GM18520 (cell line): ENCODE measurements at regions not wholly inside any gene's neighbourhood (a gene's known extent, or its start where the extent isn't known, plus 50 kb on each side); places are given as distances from the start of the nearest gene placed in this dataset.
"Not testable (repeated sequence)": the region's sequence is repeated elsewhere in the genome, so short reads cannot be mapped to it uniquely, and the experiment has no call there.

Source experiments
- ATAC-seq: cut with Tn5 transposase; IDR thresholded peaks from one replicate; pipeline ENCODE4 v1.9.1; 2021; ENCODE audit not compliant: unreplicated experiment

- no peak for ATAC-seq
Measured at GRCh38 chr7:17085186-17085585, 203.4 kb upstream of the AGR3 start.

DNA sequence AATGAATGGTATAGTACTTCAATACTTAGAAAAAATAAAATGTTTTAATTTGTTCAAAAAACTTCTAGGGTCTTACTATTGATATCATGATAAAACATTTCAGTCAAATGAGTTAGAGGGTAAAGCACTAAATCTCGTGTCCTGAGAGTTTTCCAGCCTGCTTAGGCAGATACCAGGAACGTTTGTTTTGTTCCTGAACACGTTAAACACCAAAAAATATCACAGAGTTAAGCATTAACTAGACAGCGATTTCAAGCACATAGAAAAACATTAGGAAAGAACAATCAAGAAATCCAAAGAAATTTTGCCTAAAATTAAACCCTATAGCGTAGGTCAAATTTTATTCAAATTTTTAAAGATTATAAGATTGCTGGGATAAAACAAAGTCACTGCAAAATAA lies 204.6 kb upstream of the AGR3 start:
- no peak for ATAC-seq

- no peak for ATAC-seq
Measured at GRCh38 chr7:17090751-17091150, 207.7 kb upstream of the AHR start.

- no peak for ATAC-seq
Measured at GRCh38 chr7:17093461-17093860, 205.0 kb upstream of the AHR start.

DNA sequence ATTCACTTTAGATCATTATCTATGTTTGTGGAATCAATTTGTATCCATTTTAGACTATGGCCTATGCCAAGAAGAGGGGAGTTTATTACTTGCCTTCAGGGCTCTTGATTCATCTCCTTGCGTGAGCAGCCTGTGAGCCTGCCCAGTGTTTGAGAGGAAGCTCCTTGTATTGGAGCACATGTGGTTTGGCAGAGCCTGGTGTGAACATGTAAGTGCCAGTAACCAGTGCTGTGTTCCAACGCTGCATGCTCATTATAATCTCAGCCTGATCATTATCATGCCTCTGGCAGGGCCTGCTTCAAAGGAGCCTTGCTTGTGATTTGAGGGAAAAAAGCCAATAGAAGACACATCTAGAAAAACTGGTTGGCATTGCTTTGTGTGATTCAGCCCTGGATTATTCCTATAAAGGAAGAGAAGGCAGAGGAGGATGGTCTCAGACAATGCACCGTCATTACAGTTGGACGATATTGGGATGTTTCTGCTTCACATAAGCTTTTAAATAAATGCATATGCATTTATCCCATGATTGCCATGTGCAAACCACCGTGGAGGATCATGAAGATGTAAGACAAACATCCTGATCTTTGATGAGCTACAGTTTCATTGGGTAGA lies 203.4 kb upstream of the AHR start:
- no peak for ATAC-seq

- ATAC-seq = no peak
Measured at GRCh38 chr7:17095931-17096330, 202.5 kb upstream of the AHR start.

- no peak for ATAC-seq
Measured at GRCh38 chr7:17097668-17098297, 200.7 kb upstream of the AHR start.

- ATAC-seq = no peak
Measured at GRCh38 chr7:17098515-17098914, 199.9 kb upstream of the AHR start.

GRCh38 chr7:17099083-17099973 lies 199.1 kb upstream of the AHR start:
- no peak for ATAC-seq

- ATAC-seq = not testable (repeated sequence)
Measured at GRCh38 chr7:17099974-17100509, 198.4 kb upstream of the AHR start.

DNA sequence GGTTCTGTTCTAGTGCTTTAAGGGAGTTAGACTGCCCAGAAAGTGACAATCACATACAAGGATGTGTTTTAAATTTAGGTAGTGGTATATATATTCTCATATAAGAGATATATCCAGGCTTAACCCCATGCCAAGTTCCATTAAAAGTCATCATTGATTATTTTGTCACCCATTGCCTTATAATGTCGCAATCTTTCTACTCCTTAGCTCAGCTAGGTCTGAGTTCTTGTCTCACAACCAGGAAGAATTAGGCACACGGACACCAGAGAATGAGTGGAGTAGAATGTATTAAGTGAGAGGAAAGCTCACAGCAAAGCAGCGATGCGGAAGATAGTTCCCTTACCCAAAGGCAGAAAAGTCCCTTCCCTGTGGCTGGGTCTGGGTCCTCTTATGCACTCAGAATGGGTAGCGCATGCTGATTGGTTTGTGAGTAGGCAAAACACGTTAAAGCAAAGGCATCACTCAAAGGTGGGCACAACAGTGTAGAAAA lies 197.2 kb upstream of the AHR start:
- ATAC-seq = no peak

DNA sequence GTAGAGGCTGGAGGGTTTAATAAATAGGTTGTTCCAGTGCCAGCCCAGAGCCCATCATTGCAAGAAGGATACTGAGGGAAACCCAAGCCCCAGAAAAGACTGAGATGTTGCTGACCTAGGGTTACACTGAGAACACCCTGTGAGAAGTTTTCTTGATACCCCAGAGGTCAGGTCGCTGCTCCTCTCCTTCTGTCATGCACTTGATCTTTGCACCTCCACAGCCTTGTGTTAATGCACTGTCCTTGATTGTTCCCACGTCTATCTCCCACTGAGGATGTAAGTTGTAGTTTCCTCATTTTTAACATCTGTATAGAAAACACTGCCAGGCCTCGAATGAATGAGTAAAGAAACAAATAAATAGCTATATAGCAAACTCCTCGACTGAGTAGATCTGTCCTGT lies 195.3 kb upstream of the AHR start:
- no peak for ATAC-seq

DNA sequence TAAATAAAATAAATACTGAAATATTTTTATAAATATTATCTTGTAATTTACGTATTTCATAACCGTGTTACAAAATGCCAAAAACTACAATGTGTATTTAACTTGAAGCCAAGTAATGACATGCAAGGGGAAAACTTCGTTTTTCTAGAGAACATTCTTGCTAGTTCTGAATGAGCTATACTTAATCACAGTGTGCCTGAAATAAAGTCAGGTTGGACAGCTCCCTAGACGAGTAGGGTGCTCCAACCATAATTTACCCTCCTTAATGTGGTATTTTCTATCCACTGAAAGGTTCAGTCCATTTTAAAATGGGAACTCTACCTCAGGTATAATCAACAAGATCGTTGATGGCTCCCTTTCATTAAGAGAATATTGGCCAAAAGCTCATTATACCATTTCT lies 194.5 kb upstream of the AHR start:
- no peak for ATAC-seq

DNA sequence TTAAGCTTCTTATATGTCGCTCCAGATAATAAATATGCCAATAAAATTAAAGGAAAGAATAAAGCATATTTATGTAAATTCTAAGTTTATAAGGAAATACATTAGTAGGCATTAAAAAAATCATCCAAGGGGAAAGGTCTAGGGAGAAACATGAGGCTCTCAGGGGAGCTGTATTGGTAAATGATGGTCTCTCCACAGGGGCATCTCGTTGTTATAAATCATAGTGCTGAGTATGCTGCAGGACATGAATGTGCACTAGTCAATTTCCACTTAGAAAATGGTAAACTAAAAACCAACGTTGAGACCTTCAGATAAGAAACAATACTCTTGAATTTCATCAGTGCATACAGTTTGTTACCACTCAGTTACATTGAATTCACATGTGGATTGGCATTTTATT lies 194.0 kb upstream of the AHR start:
- no peak for ATAC-seq

DNA sequence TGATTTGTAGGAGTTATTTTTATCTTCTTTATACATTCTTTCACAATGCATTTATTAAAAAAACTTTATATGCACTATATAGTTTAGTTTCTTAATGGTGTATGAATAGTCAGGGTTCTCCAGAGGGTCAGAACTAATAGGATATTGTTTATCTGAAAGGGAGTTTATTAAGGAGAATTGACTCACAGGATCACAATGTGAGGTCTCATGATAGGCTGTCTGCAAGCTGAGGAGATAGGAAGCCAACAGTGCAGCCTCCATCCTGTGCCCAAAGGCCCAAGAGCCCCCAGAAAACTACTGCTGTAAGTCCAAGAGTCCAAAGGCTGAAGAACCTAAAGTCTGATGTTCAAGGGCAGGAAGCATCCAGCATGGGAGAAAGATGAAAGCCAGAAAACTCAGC lies 192.8 kb upstream of the AHR start:
- no peak for ATAC-seq

DNA sequence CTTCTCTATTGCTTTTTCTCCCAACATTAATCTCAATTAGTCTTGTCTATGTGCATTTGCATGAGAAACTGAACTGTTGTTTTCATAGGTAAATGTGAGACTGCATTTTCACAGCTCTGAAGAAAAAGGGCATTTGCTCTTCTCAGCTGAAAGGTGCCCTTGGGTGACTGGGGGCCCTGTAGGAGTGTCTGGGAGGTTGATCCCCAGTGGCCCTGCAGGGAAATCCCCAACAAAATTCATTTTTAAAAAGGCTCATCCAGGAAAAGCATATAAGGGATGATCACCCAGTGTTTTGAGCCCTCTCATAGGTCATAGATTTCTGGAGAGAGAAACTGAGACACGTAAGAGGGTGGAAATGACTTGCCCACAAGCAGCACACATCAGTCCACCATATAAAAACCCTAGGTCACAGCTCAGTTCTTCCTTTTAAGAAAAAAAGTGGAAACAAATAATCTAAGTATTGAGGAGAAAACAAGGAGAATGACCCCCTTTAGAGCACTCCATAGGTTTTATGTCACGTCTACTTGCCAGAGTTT lies 190.3 kb upstream of the AHR start:
- no peak for ATAC-seq

GRCh38 chr7:17109020-17109419 lies 189.4 kb upstream of the AHR start:
- no peak for ATAC-seq

- ATAC-seq = not testable (repeated sequence)
Measured at GRCh38 chr7:17113770-17114169, 184.7 kb upstream of the AHR start.

- ATAC-seq = no peak
Measured at GRCh38 chr7:17118412-17118811, 180.0 kb upstream of the AHR start.

DNA sequence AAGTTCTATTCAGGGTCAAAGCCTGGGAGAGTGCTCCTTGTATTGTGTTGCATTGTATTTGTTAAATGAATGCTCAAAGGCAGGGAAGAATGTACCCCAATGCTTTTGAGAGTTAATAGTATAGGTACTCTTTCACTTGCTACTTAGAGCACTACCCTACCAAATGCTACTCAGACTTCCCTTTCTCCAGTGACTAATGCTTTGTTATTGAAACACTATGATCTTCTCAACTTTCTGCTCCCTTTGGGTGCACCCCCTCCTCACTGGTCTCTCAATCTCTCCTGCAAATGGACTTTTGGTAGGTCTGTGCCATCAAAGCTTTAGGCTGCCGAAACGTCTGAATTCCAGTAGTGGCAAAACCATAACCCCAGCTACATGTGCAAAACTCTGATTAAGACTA lies 177.7 kb upstream of the AHR start:
- ATAC-seq = no peak

GRCh38 chr7:17121671-17122070 lies 176.8 kb upstream of the AHR start:
- no peak for ATAC-seq
